SH-SY5Y (cell line): ENCODE measurements at regions not wholly inside any gene's neighbourhood (a gene's known extent, or its start where the extent isn't known, plus 50 kb on each side); places are given as distances from the start of the nearest gene placed in this dataset.

Source experiments
- GATA2 ChIP-seq: IDR thresholded peaks from 2 replicates; pipeline ENCODE4 v1.6.1; 2011; ENCODE audit warnings: mild to moderate bottlenecking, low read depth, low read length
- GATA3 ChIP-seq: IDR thresholded peaks from 2 replicates; pipeline ENCODE4 v1.6.1; 2011; ENCODE audit warnings: low read depth, mild to moderate bottlenecking, low read length, moderate library complexity

- TF ChIP-seq GATA3 (no peak), GATA2 (no peak)
These were observed 183.5 kb upstream of the ACO1 start for GRCh38 chr9:32200896-32201295.

- TF ChIP-seq GATA2 (no peak), GATA3 (no peak)
These were observed 166.2 kb upstream of the ACO1 start for GRCh38 chr9:32218100-32218767.

GRCh38 chr9:32220750-32221149 lies 163.7 kb upstream of the ACO1 start:
- no peak for TF ChIP-seq GATA3
- TF ChIP-seq GATA2, result no peak

GRCh38 chr9:32234451-32234850 lies 150.0 kb upstream of the ACO1 start:
- TF ChIP-seq GATA2 (no peak), GATA3 (no peak)

GRCh38 chr9:32247168-32247567 lies 137.3 kb upstream of the ACO1 start:
- TF ChIP-seq GATA2 (no peak), GATA3 (no peak)

- TF ChIP-seq GATA3, result no peak
- no peak for TF ChIP-seq GATA2
These were observed 136.2 kb upstream of the ACO1 start for GRCh38 chr9:32248189-32248712.

- TF ChIP-seq GATA3 (no peak), GATA2 (peak; percentile 68)
These were observed 132.9 kb upstream of the ACO1 start for GRCh38 chr9:32251539-32251938.

GRCh38 chr9:32253731-32254130 lies 130.7 kb upstream of the ACO1 start:
- no peak for TF ChIP-seq GATA3
- TF ChIP-seq GATA2, result no peak

GRCh38 chr9:32255026-32255425 lies 129.4 kb upstream of the ACO1 start:
- no peak for TF ChIP-seq GATA3
- no peak for TF ChIP-seq GATA2

- TF ChIP-seq GATA2, result no peak
- TF ChIP-seq GATA3, result no peak
These were observed 126.0 kb upstream of the ACO1 start for GRCh38 chr9:32258482-32258881.

- TF ChIP-seq GATA2 (no peak), GATA3 (no peak)
These were observed 124.1 kb upstream of the ACO1 start for GRCh38 chr9:32260151-32260862.

- TF ChIP-seq GATA3 (no peak), GATA2 (no peak)
These were observed 120.1 kb upstream of the ACO1 start for GRCh38 chr9:32264170-32264864.

- TF ChIP-seq GATA3, result no peak
- no peak for TF ChIP-seq GATA2
These were observed 119.4 kb upstream of the ACO1 start for GRCh38 chr9:32265037-32265436.

- TF ChIP-seq GATA3 (no peak), GATA2 (no peak)
These were observed 105.5 kb upstream of the ACO1 start for GRCh38 chr9:32278991-32279390.
